IgD-negative memory B cell (primary cell): ENCODE measurements at regions not wholly inside any gene's neighbourhood (a gene's known extent, or its start where the extent isn't known, plus 50 kb on each side); places are given as distances from the start of the nearest gene placed in this dataset.

Source experiments
- H3K27ac Mint-ChIP-seq, 3 donors: one replicate each; pipeline ENCODE4 v1.8.0; 2020 to 2022; ENCODE audit warnings: mild to moderate bottlenecking in 3 of 3, mixed read lengths in 3 of 3, moderate library complexity in 1 of 3
- H3K27me3 Mint-ChIP-seq: one replicate; pipeline ENCODE4 v1.8.0; 2021; ENCODE audit warnings: mixed read lengths
- H3K36me3 Mint-ChIP-seq: one replicate; pipeline ENCODE4 v1.8.0; 2020; ENCODE audit warnings: mild to moderate bottlenecking, mixed read lengths
- H3K4me1 Mint-ChIP-seq, 3 donors: one replicate each; pipeline ENCODE4 v1.8.0; 2020 to 2022; ENCODE audit warnings: mixed read lengths in 3 of 3, mild to moderate bottlenecking in 1 of 3
- H3K4me3 Mint-ChIP-seq, 4 donors: one replicate each; pipeline ENCODE4 v1.8.0; 2020 to 2022; ENCODE audit warnings: mild to moderate bottlenecking in 4 of 4, mixed read lengths in 4 of 4, moderate library complexity in 3 of 4
- H3K9me3 Mint-ChIP-seq, 3 donors: one replicate each; pipeline ENCODE4 v1.8.0; 2020 to 2021; ENCODE audit warnings: mixed read lengths in 3 of 3, mild to moderate bottlenecking in 1 of 3

DNA sequence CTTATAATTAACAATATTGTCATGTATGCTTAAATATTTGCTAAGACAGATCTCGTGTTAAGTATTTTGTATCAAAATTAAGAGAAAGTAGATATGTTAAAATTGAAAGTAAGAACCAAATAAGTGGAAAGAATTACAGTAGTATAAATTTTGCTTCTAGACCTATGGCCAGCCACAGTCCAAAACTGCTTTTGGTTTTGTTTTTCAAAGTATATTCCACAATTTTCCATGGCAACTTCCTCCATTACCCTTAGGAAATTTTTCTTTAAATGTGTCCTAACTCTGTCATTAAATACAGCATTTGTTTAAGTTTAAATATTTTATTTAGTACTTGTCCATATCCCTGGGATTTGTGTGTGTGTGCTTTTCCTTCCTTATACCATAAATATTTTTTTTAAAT lies 689.0 kb downstream of the DIAPH3 start:
- Mint-ChIP-seq H3K36me3 (no peaks in the 10 kb centered on the region), H3K4me1 (no peaks in the 10 kb centered on the region), H3K27ac (no peak overlapping the region), H3K4me3 (no peak overlapping the region), H3K9me3 (no peaks in the 10 kb centered on the region), H3K27me3 (no peaks in the 10 kb centered on the region)

DNA sequence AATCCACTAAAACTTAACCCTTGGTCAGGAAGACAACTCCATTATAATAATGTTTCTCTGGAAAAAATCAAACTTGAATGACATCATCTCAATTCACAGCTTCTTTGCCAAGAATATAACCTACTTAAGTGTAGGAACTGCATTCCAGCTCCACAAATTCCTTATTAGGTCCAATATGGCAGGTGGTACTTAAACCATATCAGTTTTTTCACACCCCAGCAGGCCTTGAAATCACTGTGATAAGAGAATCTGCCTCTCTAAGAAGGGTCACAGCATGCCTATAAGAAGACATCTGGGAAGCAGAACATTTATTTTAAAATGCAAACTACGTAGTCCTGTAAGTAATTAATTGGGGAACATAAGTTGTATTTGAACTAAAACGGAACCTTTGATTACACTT lies 687.8 kb downstream of the DIAPH3 start:
- Mint-ChIP-seq H3K4me3 (no peak overlapping the region), H3K4me1 (peaks cover 0 to under 1% (median 0%) of the 10 kb centered on the region in 3 donors), H3K36me3 (no peaks in the 10 kb centered on the region), H3K27me3 (no peaks in the 10 kb centered on the region), H3K27ac (no peak overlapping the region), H3K9me3 (no peaks in the 10 kb centered on the region)

DNA sequence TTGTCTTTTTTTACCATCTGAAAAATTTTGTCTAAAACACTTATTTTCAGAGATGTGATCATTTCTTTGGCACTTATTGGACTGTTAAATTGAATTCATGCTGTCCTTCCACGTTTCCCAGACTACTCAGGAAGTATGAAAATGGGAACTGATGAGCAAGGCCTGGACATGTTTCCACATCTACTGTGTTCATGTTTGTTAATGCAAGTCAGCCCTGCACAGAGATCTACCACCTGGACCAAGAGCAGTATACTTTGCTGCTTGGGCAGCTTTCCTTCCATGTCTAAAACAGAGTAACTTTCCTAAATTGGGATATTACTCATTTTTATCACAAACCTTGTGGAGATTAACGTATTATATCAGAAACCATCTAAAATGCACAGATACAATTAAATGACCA lies 687.4 kb downstream of the DIAPH3 start:
- Mint-ChIP-seq H3K36me3 (no peaks in the 10 kb centered on the region), H3K27me3 (no peaks in the 10 kb centered on the region), H3K4me3 (no peak overlapping the region), H3K4me1 (peaks cover 0 to 2% (median 0%) of the 10 kb centered on the region in 3 donors), H3K27ac (no peak overlapping the region), H3K9me3 (no peaks in the 10 kb centered on the region)

DNA sequence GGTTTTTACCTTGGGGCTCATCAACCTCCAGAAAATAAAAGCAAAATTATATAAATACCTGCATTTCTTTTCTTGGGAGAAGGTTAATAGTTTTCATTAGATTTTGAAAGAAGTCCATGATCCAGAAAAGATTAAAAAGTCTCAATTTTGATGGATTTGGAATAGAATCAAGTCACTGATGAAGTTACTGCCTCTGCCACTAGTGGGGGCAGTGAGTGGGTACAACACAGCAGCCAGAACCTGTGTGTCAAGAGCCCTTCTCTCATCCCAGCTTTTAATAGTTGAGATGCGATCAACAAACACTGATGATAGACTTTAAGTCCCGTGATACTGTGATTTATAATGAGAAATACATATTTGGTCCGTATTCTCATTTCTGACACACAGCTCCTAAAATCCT lies 686.7 kb downstream of the DIAPH3 start:
- no peaks in the 10 kb centered on the region for H3K27me3 Mint-ChIP-seq
- H3K36me3 Mint-ChIP-seq: no peaks in the 10 kb centered on the region
- H3K9me3 Mint-ChIP-seq: no peaks in the 10 kb centered on the region
- no peak overlapping the region for H3K4me3 Mint-ChIP-seq
- peaks cover 0 to 2% (median 0%) of the 10 kb centered on the region in 3 donors for H3K4me1 Mint-ChIP-seq
- no peak overlapping the region for H3K27ac Mint-ChIP-seq

DNA sequence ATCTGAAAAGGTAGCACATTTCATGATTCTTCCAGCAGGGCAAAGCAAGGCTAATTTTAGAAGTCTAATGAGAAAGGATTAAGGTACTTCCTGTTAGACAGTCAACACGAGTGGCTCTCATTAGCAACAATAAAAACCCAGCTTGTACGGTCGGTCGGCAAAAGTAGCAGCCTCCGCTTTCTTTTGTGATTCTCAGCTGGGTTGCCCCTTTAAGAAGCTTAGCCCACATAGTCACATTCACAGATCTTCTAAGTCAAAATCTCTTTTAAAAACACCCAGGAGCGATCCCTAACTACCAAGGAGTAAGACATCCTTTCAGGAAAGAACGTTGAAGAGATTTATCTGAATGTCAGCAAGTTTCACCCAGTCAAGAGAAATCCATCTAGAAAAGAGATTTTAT lies 684.8 kb downstream of the DIAPH3 start:
- no peak overlapping the region for H3K27ac Mint-ChIP-seq
- H3K9me3 Mint-ChIP-seq: no peaks in the 10 kb centered on the region
- no peak overlapping the region for H3K4me3 Mint-ChIP-seq
- no peaks in the 10 kb centered on the region for H3K36me3 Mint-ChIP-seq
- no peaks in the 10 kb centered on the region for H3K27me3 Mint-ChIP-seq
- H3K4me1 Mint-ChIP-seq: peaks cover 0 to 2% (median 0%) of the 10 kb centered on the region in 3 donors

DNA sequence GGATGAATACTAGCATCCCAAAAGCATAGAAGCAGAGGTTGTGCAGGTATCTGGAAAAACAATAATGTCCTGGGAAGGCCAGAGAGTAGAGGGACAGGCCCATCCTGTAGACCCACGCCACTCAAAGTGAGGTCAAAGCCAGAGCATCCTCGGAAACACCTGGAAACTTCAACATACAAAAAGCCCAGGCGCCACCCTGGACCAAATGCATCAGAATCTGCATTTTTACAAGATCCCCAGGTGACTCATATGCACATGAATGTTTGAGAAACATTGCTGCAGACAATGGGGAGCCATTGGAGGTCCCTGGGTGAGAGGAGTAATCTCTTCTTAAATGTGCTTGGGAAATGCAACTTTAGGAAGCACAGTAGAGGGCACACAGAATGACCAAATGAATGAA lies 684.1 kb downstream of the DIAPH3 start:
- H3K4me3 Mint-ChIP-seq: no peak overlapping the region
- no peak overlapping the region for H3K27ac Mint-ChIP-seq
- H3K27me3 Mint-ChIP-seq: no peaks in the 10 kb centered on the region
- no peaks in the 10 kb centered on the region for H3K36me3 Mint-ChIP-seq
- H3K4me1 Mint-ChIP-seq: peaks cover 0 to 2% (median 0%) of the 10 kb centered on the region in 3 donors
- H3K9me3 Mint-ChIP-seq: no peaks in the 10 kb centered on the region

DNA sequence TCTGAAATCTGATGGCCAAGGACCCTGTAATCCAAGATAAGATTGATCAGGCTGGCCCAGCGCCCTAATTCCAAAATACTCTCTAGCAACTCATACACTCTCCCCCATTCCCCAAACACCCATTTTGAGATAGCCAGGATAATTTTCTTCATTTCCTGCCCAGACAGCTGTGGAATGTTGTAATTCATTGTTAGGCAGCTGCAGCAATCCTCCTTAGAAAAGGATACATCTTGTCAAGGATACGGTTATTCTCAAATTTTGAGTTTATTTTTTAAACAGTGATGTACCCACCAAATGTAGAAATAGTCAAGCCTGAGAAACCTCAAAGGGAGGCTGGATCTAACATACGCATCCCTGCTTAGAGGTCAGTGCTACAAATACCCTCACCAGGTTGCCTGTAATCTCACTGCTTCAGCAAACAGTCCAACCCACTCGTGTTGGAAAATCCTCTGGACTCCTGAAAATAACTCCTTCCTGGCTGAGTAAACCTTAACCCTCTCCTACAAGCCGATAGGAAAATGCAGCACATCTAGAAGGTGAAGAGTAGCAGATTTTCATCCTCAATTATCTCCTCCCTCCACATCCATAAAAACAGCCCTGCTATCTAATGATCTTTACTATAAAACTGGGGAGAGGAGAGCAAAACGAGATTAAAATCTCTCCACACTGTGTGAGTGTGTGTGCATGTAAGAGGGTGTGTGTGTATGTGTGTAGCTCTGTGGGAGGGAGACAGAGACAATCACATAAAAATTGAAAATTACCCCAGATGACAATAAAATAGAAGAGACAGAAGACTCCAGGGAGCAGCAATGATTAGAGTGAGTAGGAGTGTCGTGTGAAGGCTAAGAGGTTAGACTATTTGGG lies 683.1 kb downstream of the DIAPH3 start:
- H3K4me1 Mint-ChIP-seq: peaks cover 0 to 2% (median 0%) of the 10 kb centered on the region in 3 donors
- no peaks in the 10 kb centered on the region for H3K36me3 Mint-ChIP-seq
- H3K27ac Mint-ChIP-seq: no peak overlapping the region
- H3K9me3 Mint-ChIP-seq: no peaks in the 10 kb centered on the region
- H3K4me3 Mint-ChIP-seq: no peak overlapping the region
- no peaks in the 10 kb centered on the region for H3K27me3 Mint-ChIP-seq

DNA sequence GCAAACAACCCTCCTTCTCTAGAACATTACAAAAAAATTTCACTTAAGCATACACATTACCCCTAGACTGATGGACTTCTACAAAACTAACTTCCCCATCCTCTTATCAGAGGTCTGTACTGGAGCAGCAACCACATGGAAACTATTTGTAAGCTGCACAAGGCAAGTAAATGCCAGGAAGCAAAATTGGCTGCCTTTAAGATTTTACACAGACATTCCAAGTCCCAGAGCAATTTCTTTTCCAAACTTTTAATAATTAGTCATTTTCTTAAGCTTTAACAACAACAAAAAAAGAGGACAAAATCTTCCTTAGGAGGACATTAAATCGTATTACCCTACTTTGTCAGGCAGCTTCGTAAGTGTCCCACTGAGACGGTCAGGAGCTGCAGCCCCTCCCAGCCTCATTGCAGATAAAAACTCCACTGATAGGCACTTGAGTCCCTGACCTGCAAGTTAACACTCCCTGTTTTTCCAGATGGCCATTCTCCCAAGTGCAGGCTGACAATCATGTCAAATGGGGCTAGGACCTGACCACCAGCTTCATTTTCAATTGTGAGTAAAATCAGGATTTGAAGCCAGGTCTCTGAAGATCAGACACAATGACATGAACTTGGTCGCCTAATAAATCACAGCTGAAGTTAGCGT lies 680.1 kb downstream of the DIAPH3 start:
- H3K36me3 Mint-ChIP-seq: no peaks in the 10 kb centered on the region
- peaks cover 0 to 1% (median 0%) of the 10 kb centered on the region in 3 donors for H3K9me3 Mint-ChIP-seq
- peak overlapping the region in 1 of 4 donors; percentile 56 for H3K4me3 Mint-ChIP-seq
- H3K27ac Mint-ChIP-seq: no peak overlapping the region
- peaks cover 0 to 2% (median 0%) of the 10 kb centered on the region in 3 donors for H3K4me1 Mint-ChIP-seq
- no peaks in the 10 kb centered on the region for H3K27me3 Mint-ChIP-seq

DNA sequence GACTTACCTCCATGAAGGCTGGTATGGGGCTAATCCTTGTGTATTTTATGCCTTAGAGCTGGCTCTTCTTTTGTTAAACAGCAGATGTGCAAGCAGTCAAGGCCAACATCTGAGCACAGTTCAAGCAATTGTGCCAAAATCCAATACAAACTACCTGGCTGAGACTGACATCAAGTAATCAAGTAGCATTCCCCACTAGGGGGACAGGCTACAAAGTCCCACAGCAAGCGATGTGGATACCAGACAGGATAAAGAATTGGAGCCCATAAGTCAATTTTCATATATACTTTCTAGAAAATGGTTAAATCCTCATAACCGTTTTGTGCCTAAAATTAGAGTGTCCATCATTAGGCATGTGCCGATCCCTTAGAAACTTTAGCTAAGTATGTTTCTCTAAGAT lies 675.8 kb downstream of the DIAPH3 start:
- peaks cover 0 to 1% (median 0%) of the 10 kb centered on the region in 3 donors for H3K9me3 Mint-ChIP-seq

DNA sequence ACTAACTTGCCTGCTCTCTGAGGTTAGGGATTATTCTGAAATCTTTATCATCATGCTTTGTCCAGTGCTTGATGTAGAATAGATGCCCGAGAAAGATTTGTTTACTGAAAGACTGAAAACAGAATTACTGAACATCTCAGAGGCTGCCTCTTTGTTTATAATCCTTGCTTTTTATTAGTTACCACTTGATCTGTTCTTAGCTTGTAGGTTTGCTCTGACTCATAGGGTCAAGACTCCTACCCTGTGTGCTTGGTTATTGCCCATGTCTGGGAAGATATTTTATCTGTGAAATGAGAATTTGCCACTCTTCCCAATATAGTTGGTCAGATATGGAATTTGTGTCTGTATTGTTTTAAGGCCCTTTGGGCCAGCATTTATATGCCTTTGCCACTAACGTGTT lies 675.3 kb downstream of the DIAPH3 start:
- no peak overlapping the region for H3K27ac Mint-ChIP-seq
- H3K36me3 Mint-ChIP-seq: no peaks in the 10 kb centered on the region
- no peaks in the 10 kb centered on the region for H3K27me3 Mint-ChIP-seq
- no peak overlapping the region for H3K4me3 Mint-ChIP-seq
- H3K9me3 Mint-ChIP-seq: peaks cover 0 to 1% (median 0%) of the 10 kb centered on the region in 3 donors
- no peaks in the 10 kb centered on the region for H3K4me1 Mint-ChIP-seq

More for the DNA sequence above, 675.8 kb downstream of the DIAPH3 start:
- Mint-ChIP-seq H3K36me3 (no peaks in the 10 kb centered on the region), H3K27ac (no peak overlapping the region), H3K4me1 (no peaks in the 10 kb centered on the region), H3K27me3 (no peaks in the 10 kb centered on the region), H3K4me3 (no peak overlapping the region)

DNA sequence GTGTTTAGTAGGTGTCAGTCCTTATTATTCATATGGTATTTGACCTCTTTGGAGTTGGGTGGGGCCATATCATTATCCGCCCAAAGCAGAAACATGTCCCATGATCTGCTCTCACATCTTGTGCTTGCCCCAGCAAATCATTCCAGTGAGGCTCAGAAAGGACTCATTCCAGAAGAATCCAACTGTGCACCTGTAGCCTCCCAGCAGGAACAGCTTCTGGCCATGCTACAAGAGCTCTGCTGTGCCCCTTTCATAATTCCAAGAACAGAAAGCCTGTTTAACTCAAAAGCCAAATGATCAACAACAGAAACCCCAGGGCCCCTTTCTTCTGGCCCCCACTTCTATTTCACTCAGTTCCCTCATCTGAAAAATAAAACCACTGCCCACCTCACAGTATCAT lies 673.1 kb downstream of the DIAPH3 start:
- no peak overlapping the region for H3K27ac Mint-ChIP-seq
- H3K27me3 Mint-ChIP-seq: no peaks in the 10 kb centered on the region
- H3K9me3 Mint-ChIP-seq: peaks cover 0 to 1% (median 0%) of the 10 kb centered on the region in 3 donors
- no peak overlapping the region for H3K4me3 Mint-ChIP-seq
- H3K4me1 Mint-ChIP-seq: no peaks in the 10 kb centered on the region
- no peaks in the 10 kb centered on the region for H3K36me3 Mint-ChIP-seq

DNA sequence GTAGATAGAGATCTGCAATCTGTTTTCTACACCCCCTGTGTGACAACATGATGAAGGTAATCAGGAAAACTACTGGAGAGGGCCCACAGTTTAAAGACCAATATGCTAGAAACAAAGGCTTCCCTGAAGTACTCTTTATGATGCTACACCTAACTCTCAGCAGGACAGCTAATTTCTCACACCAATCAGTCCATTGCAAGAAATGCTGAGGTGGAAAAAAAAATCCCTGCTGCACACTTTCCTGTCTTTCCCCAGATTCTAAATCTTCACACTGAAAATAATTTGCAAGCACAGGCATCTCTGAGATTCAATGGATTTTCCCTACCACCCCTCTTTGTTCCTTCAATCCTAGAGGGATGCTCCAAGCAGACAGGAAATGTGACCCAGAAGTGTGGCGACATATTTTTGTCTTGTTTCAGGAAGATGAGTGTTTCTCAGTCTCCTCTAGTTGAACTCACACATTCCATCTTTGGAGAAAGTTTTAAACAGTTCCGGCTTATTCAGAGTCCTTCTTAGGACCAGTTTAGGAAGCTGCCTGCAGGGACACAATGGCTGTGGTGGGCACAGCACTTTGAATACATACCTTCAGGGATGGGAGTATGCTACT lies 671.6 kb downstream of the DIAPH3 start:
- Mint-ChIP-seq H3K27ac (no peak overlapping the region), H3K4me3 (no peak overlapping the region), H3K4me1 (no peaks in the 10 kb centered on the region), H3K27me3 (no peaks in the 10 kb centered on the region), H3K36me3 (no peaks in the 10 kb centered on the region), H3K9me3 (peaks cover 0 to 1% (median 0%) of the 10 kb centered on the region in 3 donors)

DNA sequence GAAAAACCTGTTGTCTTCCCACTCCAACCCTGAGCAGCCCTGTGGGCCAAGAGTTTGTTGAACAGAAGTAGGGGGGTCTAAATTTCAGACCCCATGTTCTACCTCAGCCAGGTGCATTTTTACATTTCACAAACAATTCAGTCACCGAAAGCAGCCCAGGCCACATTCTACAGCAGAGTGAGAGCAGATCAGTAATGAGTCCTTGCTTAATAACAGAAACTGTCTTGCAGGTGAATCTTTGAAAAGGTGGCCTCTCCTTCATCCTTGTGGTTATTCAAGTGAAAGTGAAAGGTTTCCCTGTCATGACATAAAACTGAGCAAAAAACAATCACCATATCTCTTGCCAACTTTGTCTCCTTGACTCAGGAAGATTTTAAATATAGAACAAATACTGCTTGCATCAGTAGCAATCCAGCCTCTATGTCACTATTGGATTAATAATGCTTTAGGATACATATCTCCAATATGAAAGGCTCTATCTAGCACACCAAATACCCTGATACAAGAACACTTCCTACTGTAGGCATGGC lies 670.2 kb downstream of the DIAPH3 start:
- no peak overlapping the region for H3K4me3 Mint-ChIP-seq
- no peak overlapping the region for H3K27ac Mint-ChIP-seq
- no peaks in the 10 kb centered on the region for H3K27me3 Mint-ChIP-seq
- H3K36me3 Mint-ChIP-seq: no peaks in the 10 kb centered on the region
- no peaks in the 10 kb centered on the region for H3K9me3 Mint-ChIP-seq
- H3K4me1 Mint-ChIP-seq: no peaks in the 10 kb centered on the region

DNA sequence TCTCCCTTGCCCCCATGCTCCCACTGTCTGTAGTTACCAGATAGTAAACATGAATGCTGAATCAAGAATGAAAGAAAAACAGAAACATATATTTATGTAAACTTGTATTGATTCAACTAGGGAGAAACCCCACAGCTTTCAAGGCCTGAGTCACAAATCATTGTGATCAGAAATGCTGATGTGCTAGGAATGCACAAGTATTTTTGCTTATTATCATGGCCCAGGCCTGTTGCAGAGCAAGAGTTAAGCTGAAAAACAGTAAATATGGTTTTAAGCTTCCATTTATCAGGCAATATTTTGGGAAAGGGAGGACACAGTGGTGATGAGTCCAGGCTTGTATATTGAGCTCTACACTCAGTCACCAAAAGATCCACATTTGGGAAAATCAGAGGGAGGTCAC lies 669.6 kb downstream of the DIAPH3 start:
- H3K27ac Mint-ChIP-seq: no peak overlapping the region
- H3K36me3 Mint-ChIP-seq: no peaks in the 10 kb centered on the region
- H3K4me3 Mint-ChIP-seq: no peak overlapping the region
- no peaks in the 10 kb centered on the region for H3K27me3 Mint-ChIP-seq
- H3K9me3 Mint-ChIP-seq: no peaks in the 10 kb centered on the region
- H3K4me1 Mint-ChIP-seq: no peaks in the 10 kb centered on the region

DNA sequence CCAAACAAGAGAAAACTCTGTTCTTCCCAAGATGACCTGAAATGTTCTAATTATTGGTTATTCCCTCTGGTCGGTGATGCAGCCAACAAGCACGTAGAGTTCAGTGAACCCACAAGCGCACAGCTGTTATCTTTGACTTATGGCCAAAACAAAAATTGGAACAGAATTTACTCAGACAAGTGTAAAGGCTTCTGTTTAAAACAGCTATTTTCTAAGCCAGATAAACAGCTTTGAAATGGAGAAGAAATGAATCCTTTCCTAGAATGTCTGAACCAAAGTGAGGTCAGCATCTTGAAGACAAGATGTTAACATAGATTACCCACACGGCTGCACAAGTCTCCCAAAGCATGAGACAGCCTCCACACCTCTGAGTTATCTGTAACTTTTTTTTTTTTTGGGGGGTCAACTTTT lies 669.2 kb downstream of the DIAPH3 start:
- Mint-ChIP-seq H3K9me3 (no peaks in the 10 kb centered on the region), H3K27ac (no peak overlapping the region), H3K4me3 (no peak overlapping the region)

More for the DNA sequence above, 669.2 kb downstream of the DIAPH3 start:
- Mint-ChIP-seq H3K36me3 (no peaks in the 10 kb centered on the region), H3K4me1 (no peaks in the 10 kb centered on the region), H3K27me3 (no peaks in the 10 kb centered on the region)
